CD4-positive, alpha-beta T cell (primary cell): ENCODE measurements at regions not wholly inside any gene's neighbourhood (a gene's known extent, or its start where the extent isn't known, plus 50 kb on each side); places are given as distances from the start of the nearest gene placed in this dataset.

Experiments used
- ATAC-seq: fragments of 200-7000 bp; cut with Tn5 transposase; one replicate; pipeline ENCODE4 v1.10.0; 2022; ENCODE audit warnings: mild to moderate bottlenecking; ENCODE audit not compliant: poor library complexity
- CTCF ChIA-PET: fragments of 350-600 bp; sonication (Branson Sonifier 250); formaldehyde crosslinking; loops from one replicate; lab custom pipeline; 2021; ENCODE audit warnings: antibody characterized with exemption, inconsistent platforms; lab: Charles Lee
- POLR2A ChIA-PET: fragments of 350-600 bp; sonication (Branson Sonifier 250); formaldehyde crosslinking; loops from one replicate; lab custom pipeline; 2021; ENCODE audit warnings: antibody characterized with exemption, inconsistent platforms; lab: Charles Lee
- DNase-seq, 14 experiments: peaks; one replicate each; pipeline ENCODE4 v3.0.0-alpha.2; 2013 to 2020; ENCODE audit warnings: mixed read lengths in 2 of 14
- H3K27ac ChIP-seq, 2 donors: one replicate each; pipeline versions ENCODE4 v1.5.1 to v1.7.0; 2013; ENCODE audit warnings: low read length in 2 of 2, low read depth in 1 of 2, mild to moderate bottlenecking in 1 of 2
- H3K27me3 ChIP-seq, 2 experiments: 1 replicate in 1 of 2; 2 replicates in 1 of 2; pipeline versions ENCODE4 v1.6.1 to v1.7.0; 2013; ENCODE audit warnings: low read length in 2 of 2, control low read depth in 1 of 2, mild to moderate bottlenecking in 1 of 2, moderate library complexity in 1 of 2; ENCODE audit not compliant: insufficient read depth in 2 of 2, control insufficient read depth in 1 of 2
- H3K36me3 ChIP-seq: one replicate; pipeline ENCODE4 v1.6.1; 2013; ENCODE audit warnings: low read length, control low read depth; ENCODE audit not compliant: insufficient read depth
- H3K4me1 ChIP-seq: one replicate; pipeline ENCODE4 v1.6.1; 2013; ENCODE audit warnings: low read length, control low read depth; ENCODE audit not compliant: insufficient read depth
- H3K4me3 ChIP-seq: one replicate; pipeline ENCODE4 v1.5.1; 2013; ENCODE audit warnings: mild to moderate bottlenecking, low read length, moderate library complexity
- H3K9me3 ChIP-seq, 2 experiments: 1 replicate in 1 of 2; 2 replicates in 1 of 2; pipeline versions ENCODE4 v1.6.1 to v1.7.0; 2013; ENCODE audit warnings: low read length in 2 of 2, mild to moderate bottlenecking in 2 of 2, control low read depth in 1 of 2, moderate library complexity in 1 of 2; ENCODE audit not compliant: control insufficient read depth in 1 of 2, insufficient read depth in 1 of 2
- H3K27ac Mint-ChIP-seq: one replicate; pipeline ENCODE4 v1.8.0; 2020; ENCODE audit warnings: mixed read lengths
- H3K27me3 Mint-ChIP-seq: one replicate; pipeline ENCODE4 v1.8.0; 2021; ENCODE audit warnings: mixed read lengths
- H3K36me3 Mint-ChIP-seq: one replicate; pipeline ENCODE4 v1.8.0; 2021; ENCODE audit warnings: low read depth, mixed read lengths
- H3K4me1 Mint-ChIP-seq: one replicate; pipeline ENCODE4 v1.8.0; 2021; ENCODE audit warnings: low read depth, mixed read lengths
- H3K4me3 Mint-ChIP-seq: one replicate; pipeline ENCODE4 v1.8.0; 2020; ENCODE audit warnings: mild to moderate bottlenecking, mixed read lengths
- H3K9me3 Mint-ChIP-seq: one replicate; pipeline ENCODE4 v1.8.0; 2020; ENCODE audit warnings: mixed read lengths
- intact Hi-C, 2 experiments: fragments of 100-400 bp; cut with DNase I in 1 of 2; cut with micrococcal nuclease in 1 of 2; formaldehyde crosslinking; loops; one replicate each; pipeline versions ENCODE4 v1.15.1 to v1.9.0; 2023 to 2025; cut with DNase I, micrococcal nuclease
- TF ChIP-seq, protein P1 (sequence below): fragments of 200-600 bp; IDR thresholded peaks from one replicate; pipeline ENCODE4 v1.8.0; 2022; ENCODE audit warnings: antibody characterized with exemption, mild to moderate bottlenecking

GRCh38 chr12:111157486-111157885 lies 211.4 kb downstream of the PHETA1 start:
- Mint-ChIP-seq H3K36me3 (no peaks in the 10 kb centered on the region), H3K27me3 (peaks cover 12% of the 10 kb centered on the region), H3K4me3 (no peak overlapping the region), H3K4me1 (no peaks in the 10 kb centered on the region), H3K9me3 (no peaks in the 10 kb centered on the region), H3K27ac (no peak overlapping the region)
- no peak for DNase-seq
- CTCF ChIA-PET = no interaction called here
- intact Hi-C loops = no loop called here
- no peaks in the 10 kb centered on the region for H3K4me1 ChIP-seq
- H3K36me3 ChIP-seq = no peaks in the 10 kb centered on the region
- H3K9me3 ChIP-seq = no peaks in the 10 kb centered on the region
- H3K27ac ChIP-seq = no peak overlapping the region
- H3K4me3 ChIP-seq = no peak overlapping the region
- no peaks in the 10 kb centered on the region for H3K27me3 ChIP-seq
- ATAC-seq = no peak
- TF ChIP-seq, protein P1, sequence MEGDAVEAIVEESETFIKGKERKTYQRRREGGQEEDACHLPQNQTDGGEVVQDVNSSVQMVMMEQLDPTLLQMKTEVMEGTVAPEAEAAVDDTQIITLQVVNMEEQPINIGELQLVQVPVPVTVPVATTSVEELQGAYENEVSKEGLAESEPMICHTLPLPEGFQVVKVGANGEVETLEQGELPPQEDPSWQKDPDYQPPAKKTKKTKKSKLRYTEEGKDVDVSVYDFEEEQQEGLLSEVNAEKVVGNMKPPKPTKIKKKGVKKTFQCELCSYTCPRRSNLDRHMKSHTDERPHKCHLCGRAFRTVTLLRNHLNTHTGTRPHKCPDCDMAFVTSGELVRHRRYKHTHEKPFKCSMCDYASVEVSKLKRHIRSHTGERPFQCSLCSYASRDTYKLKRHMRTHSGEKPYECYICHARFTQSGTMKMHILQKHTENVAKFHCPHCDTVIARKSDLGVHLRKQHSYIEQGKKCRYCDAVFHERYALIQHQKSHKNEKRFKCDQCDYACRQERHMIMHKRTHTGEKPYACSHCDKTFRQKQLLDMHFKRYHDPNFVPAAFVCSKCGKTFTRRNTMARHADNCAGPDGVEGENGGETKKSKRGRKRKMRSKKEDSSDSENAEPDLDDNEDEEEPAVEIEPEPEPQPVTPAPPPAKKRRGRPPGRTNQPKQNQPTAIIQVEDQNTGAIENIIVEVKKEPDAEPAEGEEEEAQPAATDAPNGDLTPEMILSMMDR = no peak
- POLR2A ChIA-PET = no interaction called here

DNA sequence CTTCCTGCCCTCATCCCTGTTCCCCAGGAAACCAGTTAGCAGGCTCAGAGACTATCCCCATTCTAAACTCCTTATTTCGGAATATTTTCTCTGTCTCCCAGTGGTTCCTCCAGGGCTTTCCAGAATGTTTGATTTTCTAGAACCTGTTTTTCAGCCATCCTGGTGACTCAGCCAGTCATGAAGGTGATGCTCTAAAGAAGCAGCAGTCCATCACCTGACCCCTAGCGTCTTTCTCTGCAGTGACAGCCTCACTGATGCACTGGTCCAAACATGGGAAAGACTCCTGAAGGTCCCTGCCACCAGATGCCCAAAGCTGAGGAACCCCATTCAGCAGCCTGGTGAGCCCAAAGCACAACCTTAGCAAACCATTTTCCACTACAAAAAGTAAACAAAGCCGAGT lies 212.6 kb downstream of the PHETA1 start:
- intact Hi-C loops = no loop called here
- no peak for ATAC-seq

GRCh38 chr12:111155521-111155920 lies 213.4 kb downstream of the PHETA1 start:
- H3K4me3 ChIP-seq = no peak overlapping the region
- Mint-ChIP-seq H3K4me3 (no peak overlapping the region), H3K27me3 (peaks cover 12% of the 10 kb centered on the region), H3K4me1 (no peaks in the 10 kb centered on the region), H3K36me3 (no peaks in the 10 kb centered on the region), H3K27ac (no peak overlapping the region), H3K9me3 (no peaks in the 10 kb centered on the region)
- ChIA-PET POLR2A (no interaction called here), CTCF (no interaction called here)
- TF ChIP-seq, protein P1 = no peak
- H3K36me3 ChIP-seq = no peaks in the 10 kb centered on the region
- no peaks in the 10 kb centered on the region for H3K27me3 ChIP-seq
- no peaks in the 10 kb centered on the region for H3K4me1 ChIP-seq
- intact Hi-C loops = no loop called here
- no peaks in the 10 kb centered on the region for H3K9me3 ChIP-seq
- DNase-seq (no peak), ATAC-seq (no peak)
- H3K27ac ChIP-seq = no peak overlapping the region

More for the DNA sequence above, 212.6 kb downstream of the PHETA1 start:
- Histone ChIP-seq H3K9me3 (no peaks in the 10 kb centered on the region), H3K27me3 (no peaks in the 10 kb centered on the region), H3K4me1 (no peaks in the 10 kb centered on the region), H3K36me3 (no peaks in the 10 kb centered on the region), H3K27ac (no peak overlapping the region), H3K4me3 (no peak overlapping the region)
- H3K27ac Mint-ChIP-seq = no peak overlapping the region
- H3K4me1 Mint-ChIP-seq = no peaks in the 10 kb centered on the region
- DNase-seq = no peak
- H3K4me3 Mint-ChIP-seq = no peak overlapping the region
- ChIA-PET CTCF (no interaction called here), POLR2A (no interaction called here)
- H3K36me3 Mint-ChIP-seq = no peaks in the 10 kb centered on the region
- no peaks in the 10 kb centered on the region for H3K9me3 Mint-ChIP-seq
- TF ChIP-seq, protein P1 = no peak
- H3K27me3 Mint-ChIP-seq = peaks cover 12% of the 10 kb centered on the region
